Keratinocyte (primary cell): ENCODE measurements at regions not wholly inside any gene's neighbourhood (a gene's known extent, or its start where the extent isn't known, plus 50 kb on each side); places are given as distances from the start of the nearest gene placed in this dataset.

ENCODE experiments used
- DNase-seq: peaks from one replicate; pipeline ENCODE4 v3.0.0-alpha.2; 2011; ENCODE audit warnings: low read depth, missing footprints, low spot score
- FAIRE-seq: peaks from 2 replicates; lab custom pipeline; 2011; peaks lifted over from hg19 to GRCh38; lab: Jason Lieb, UNC
- H2AFZ ChIP-seq: 2 replicates; pipeline ENCODE4 v1.6.0; 2012; ENCODE audit warnings: low read length, control low read depth, inconsistent platforms; ENCODE audit not compliant: control insufficient read depth
- H3K27ac ChIP-seq: 2 replicates; pipeline ENCODE4 v1.5.1; 2011; ENCODE audit warnings: low read length; ENCODE audit not compliant: control insufficient read depth, insufficient read depth
- H3K27me3 ChIP-seq: 3 replicates; pipeline ENCODE4 v1.6.0; 2011; ENCODE audit warnings: low read length; ENCODE audit not compliant: control insufficient read depth, insufficient read depth; ENCODE audit errors: extremely low read depth
- H3K36me3 ChIP-seq, 2 experiments: 2 replicates in 1 of 2; 3 replicates in 1 of 2; pipeline ENCODE4 v1.5.1; 2011; ENCODE audit warnings: low read length in 2 of 2, mild to moderate bottlenecking in 1 of 2; ENCODE audit not compliant: control insufficient read depth in 2 of 2, insufficient read depth in 2 of 2; ENCODE audit errors: extremely low read depth in 1 of 2
- H3K4me1 ChIP-seq: 3 replicates; pipeline ENCODE4 v1.5.1; 2011; ENCODE audit warnings: low read length; ENCODE audit not compliant: control insufficient read depth, insufficient read depth; ENCODE audit errors: extremely low read depth
- H3K4me2 ChIP-seq: 3 replicates; pipeline ENCODE4 v1.6.0; 2011; ENCODE audit warnings: low read depth, low read length; ENCODE audit not compliant: control insufficient read depth, insufficient read depth; ENCODE audit errors: extremely low read depth
- H3K4me3 ChIP-seq, 3 experiments: fragments of 200-600 bp in 1 of 3; sonication (generic) in 1 of 3; 2 replicates in 2 of 3; 3 replicates in 1 of 3; pipeline ENCODE4 v1.5.1; 2011 to 2016; ENCODE audit warnings: low read length in 3 of 3, mild to moderate bottlenecking in 3 of 3, control low read depth in 2 of 3, inconsistent platforms in 1 of 3, low read depth in 1 of 3, mixed read lengths in 1 of 3, mixed run types in 1 of 3, moderate library complexity in 1 of 3; ENCODE audit not compliant: control insufficient read depth in 2 of 3, insufficient read depth in 2 of 3; ENCODE audit errors: extremely low read depth in 1 of 3
- H3K79me2 ChIP-seq: 2 replicates; pipeline ENCODE4 v1.6.0; 2012; ENCODE audit warnings: low read length; ENCODE audit not compliant: control insufficient read depth, insufficient read depth
- H3K9ac ChIP-seq: 3 replicates; pipeline ENCODE4 v1.6.0; 2011; ENCODE audit warnings: low read length; ENCODE audit not compliant: control insufficient read depth, insufficient read depth; ENCODE audit errors: extremely low read depth
- H3K9me1 ChIP-seq: 3 replicates; pipeline ENCODE4 v1.6.0; 2011; ENCODE audit warnings: low read length; ENCODE audit not compliant: control insufficient read depth, insufficient read depth; ENCODE audit errors: extremely low read depth
- H3K9me3 ChIP-seq: 2 replicates; pipeline ENCODE4 v1.5.1; 2012; ENCODE audit warnings: low read depth, low read length; ENCODE audit not compliant: control insufficient read depth
- H4K20me1 ChIP-seq: 3 replicates; pipeline ENCODE4 v1.6.0; 2011; ENCODE audit warnings: low read length; ENCODE audit not compliant: control insufficient read depth, insufficient read depth; ENCODE audit errors: extremely low read depth
- EZH2 ChIP-seq: IDR thresholded peaks from one replicate; pipeline ENCODE4 v1.6.1; 2012; ENCODE audit warnings: inconsistent platforms, mild to moderate bottlenecking, low read length, moderate library complexity
- dilution Hi-C: fragments of 300-500 bp; cut with MboI; formaldehyde crosslinking; loops from one replicate; pipeline ENCODE4 v1.7.0; 2020; ENCODE audit warnings: low sequenced_read_pairs; ENCODE audit not compliant: extremely low pct_ligation_motif_present
- TF ChIP-seq, protein P1 (sequence below), 3 experiments: IDR thresholded peaks in 1 of 3; conservative IDR thresholded peaks in 1 of 3; optimal IDR thresholded peaks in 1 of 3; 2 replicates in 2 of 3; 3 replicates in 1 of 3; pipeline versions ENCODE3 to v1.5.1; 2011; ENCODE audit warnings: low read length in 3 of 3, mild to moderate bottlenecking in 3 of 3, moderate library complexity in 2 of 3, control low read depth in 1 of 3, inconsistent platforms in 1 of 3; ENCODE audit not compliant: insufficient read depth in 2 of 3; ENCODE audit errors: extremely low read depth in 1 of 3

DNA sequence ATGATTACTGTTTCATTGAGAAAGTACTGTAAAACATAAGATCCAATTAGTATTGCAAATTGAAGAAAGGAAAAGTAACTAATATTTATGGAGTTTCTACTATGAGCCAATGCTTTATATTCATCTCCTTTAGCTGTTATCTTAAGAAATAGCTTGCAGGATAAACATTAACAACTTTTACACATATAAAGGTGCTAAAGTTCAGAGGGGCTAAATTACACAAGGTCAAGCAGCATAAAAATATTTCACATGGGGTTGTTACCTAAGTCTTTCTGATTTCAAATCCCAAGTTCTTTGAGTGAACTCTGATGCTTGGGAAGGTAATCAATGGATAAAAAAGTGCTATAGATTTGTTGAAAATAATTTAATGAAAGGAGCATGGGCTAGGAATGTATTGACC is 765.5 kb downstream of the CDH8 start:
- H2AFZ ChIP-seq = no peak overlapping the region
- TF ChIP-seq EZH2 = no peak
- TF ChIP-seq, protein P1, sequence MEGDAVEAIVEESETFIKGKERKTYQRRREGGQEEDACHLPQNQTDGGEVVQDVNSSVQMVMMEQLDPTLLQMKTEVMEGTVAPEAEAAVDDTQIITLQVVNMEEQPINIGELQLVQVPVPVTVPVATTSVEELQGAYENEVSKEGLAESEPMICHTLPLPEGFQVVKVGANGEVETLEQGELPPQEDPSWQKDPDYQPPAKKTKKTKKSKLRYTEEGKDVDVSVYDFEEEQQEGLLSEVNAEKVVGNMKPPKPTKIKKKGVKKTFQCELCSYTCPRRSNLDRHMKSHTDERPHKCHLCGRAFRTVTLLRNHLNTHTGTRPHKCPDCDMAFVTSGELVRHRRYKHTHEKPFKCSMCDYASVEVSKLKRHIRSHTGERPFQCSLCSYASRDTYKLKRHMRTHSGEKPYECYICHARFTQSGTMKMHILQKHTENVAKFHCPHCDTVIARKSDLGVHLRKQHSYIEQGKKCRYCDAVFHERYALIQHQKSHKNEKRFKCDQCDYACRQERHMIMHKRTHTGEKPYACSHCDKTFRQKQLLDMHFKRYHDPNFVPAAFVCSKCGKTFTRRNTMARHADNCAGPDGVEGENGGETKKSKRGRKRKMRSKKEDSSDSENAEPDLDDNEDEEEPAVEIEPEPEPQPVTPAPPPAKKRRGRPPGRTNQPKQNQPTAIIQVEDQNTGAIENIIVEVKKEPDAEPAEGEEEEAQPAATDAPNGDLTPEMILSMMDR (optimal IDR thresholded peaks at IDR 0.05 in 1 of 3, IDR thresholded peaks at IDR 0.05 in 1 of 3, conservative IDR thresholded peaks at IDR 0.05 in 1 of 3; ENCODE audit: extremely low read depth in 1 of 3, insufficient read depth in 2 of 3, low read length in 3 of 3) = no peak
- FAIRE-seq = no peak
- H3K9me3 ChIP-seq = no peaks in the 10 kb centered on the region
- H3K79me2 ChIP-seq = no peaks in the 10 kb centered on the region
- no peaks in the 10 kb centered on the region for H3K27me3 ChIP-seq
- no peaks in the 10 kb centered on the region for H4K20me1 ChIP-seq
- no peak overlapping the region for H3K27ac ChIP-seq
- H3K4me3 ChIP-seq = no peak overlapping the region
- dilution Hi-C loops = no loop called here
- H3K9me1 ChIP-seq = no peaks in the 10 kb centered on the region
- no peak overlapping the region for H3K9ac ChIP-seq
- no peaks in the 10 kb centered on the region for H3K36me3 ChIP-seq
- no peak for DNase-seq
- no peak overlapping the region for H3K4me2 ChIP-seq
- H3K4me1 ChIP-seq = no peaks in the 10 kb centered on the region

DNA sequence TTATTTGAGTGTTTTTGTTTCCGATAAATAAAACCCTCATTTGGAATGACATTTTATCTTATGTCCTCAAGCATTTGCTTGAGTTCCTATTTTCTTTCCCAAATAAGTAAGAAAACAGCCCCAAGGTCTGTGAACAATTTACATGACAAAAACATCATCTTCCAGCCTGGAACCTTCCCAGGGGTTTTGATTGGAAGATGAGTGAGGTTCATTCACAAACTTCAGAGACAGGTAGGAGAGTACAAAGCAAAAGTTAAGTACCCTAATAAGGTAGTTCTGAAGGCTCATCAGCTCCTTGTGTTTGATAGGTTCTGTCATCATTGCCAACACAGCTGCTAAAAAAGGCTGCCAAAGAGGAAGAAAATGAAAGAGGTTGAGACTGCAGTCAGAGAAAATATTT is 772.8 kb downstream of the CDH8 start:
- FAIRE-seq (no peak), DNase-seq (no peak)
- H3K4me1 ChIP-seq = no peaks in the 10 kb centered on the region
- H3K9me1 ChIP-seq = no peaks in the 10 kb centered on the region
- H3K79me2 ChIP-seq = no peaks in the 10 kb centered on the region
- no peaks in the 10 kb centered on the region for H3K36me3 ChIP-seq
- TF ChIP-seq EZH2 = no peak
- TF ChIP-seq, protein P1 (optimal IDR thresholded peaks at IDR 0.05 in 1 of 3, IDR thresholded peaks at IDR 0.05 in 1 of 3, conservative IDR thresholded peaks at IDR 0.05 in 1 of 3; ENCODE audit: extremely low read depth in 1 of 3, insufficient read depth in 2 of 3, low read length in 3 of 3) = no peak
- H3K4me3 ChIP-seq = no peak overlapping the region
- no peak overlapping the region for H3K4me2 ChIP-seq
- no peaks in the 10 kb centered on the region for H3K27me3 ChIP-seq
- H3K27ac ChIP-seq = no peak overlapping the region
- no peaks in the 10 kb centered on the region for H4K20me1 ChIP-seq
- no peak overlapping the region for H3K9ac ChIP-seq
- H3K9me3 ChIP-seq = no peaks in the 10 kb centered on the region
- no peak overlapping the region for H2AFZ ChIP-seq
- dilution Hi-C loops = no loop called here
